ENCODE measurements at regions not wholly inside any gene's neighbourhood (a gene's known extent, or its start where the extent isn't known, plus 50 kb on each side); places are given as distances from the start of the nearest gene placed in this dataset.

- DNase-seq = no peak
- H3K9me3 ChIP-seq = no peaks in the 10 kb centered on the region
- H3K27ac ChIP-seq = no peak overlapping the region
- TF ChIP-seq, protein P1, sequence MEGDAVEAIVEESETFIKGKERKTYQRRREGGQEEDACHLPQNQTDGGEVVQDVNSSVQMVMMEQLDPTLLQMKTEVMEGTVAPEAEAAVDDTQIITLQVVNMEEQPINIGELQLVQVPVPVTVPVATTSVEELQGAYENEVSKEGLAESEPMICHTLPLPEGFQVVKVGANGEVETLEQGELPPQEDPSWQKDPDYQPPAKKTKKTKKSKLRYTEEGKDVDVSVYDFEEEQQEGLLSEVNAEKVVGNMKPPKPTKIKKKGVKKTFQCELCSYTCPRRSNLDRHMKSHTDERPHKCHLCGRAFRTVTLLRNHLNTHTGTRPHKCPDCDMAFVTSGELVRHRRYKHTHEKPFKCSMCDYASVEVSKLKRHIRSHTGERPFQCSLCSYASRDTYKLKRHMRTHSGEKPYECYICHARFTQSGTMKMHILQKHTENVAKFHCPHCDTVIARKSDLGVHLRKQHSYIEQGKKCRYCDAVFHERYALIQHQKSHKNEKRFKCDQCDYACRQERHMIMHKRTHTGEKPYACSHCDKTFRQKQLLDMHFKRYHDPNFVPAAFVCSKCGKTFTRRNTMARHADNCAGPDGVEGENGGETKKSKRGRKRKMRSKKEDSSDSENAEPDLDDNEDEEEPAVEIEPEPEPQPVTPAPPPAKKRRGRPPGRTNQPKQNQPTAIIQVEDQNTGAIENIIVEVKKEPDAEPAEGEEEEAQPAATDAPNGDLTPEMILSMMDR (IDR thresholded peaks at IDR 0.05) = no peak
- H3K4me3 ChIP-seq = no peak overlapping the region
- H3K36me3 ChIP-seq = no peaks in the 10 kb centered on the region
- no peaks in the 10 kb centered on the region for H3K4me1 ChIP-seq
- intact Hi-C loops (cut with DNase I) = no loop called here
- H3K27me3 ChIP-seq = no peaks in the 10 kb centered on the region
- H3K9ac ChIP-seq (ENCODE audit: low read depth in 2 of 2, low read length in 2 of 2) = no peak overlapping the region
Measured at GRCh38 chr18:27861539-27861938, 315.4 kb downstream of the CDH2 start.

DNA sequence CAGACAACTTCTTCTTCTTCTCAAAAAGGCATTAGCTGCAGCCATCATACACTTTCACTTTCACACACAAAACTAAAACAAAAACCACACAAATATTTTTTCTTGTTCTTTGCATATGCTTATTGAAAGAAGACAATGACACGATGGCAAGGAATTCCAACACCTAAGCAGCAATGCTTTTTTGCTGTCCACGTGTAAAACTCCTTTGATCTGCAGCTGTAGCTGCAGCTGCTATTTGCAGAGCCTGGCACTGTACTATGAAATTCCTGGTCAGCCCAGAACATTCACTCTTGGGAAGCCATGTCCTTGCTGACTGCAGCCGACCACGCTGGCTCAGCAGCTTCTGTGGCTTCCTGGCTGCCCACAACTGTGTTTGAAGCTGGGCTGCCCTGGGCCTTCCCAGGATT, 316.2 kb downstream of the CDH2 start:
- Histone ChIP-seq H3K27ac (no peak overlapping the region), H3K4me3 (no peak overlapping the region), H3K36me3 (no peaks in the 10 kb centered on the region), H3K9me3 (no peaks in the 10 kb centered on the region), H3K9ac (ENCODE audit: low read depth in 2 of 2, low read length in 2 of 2) (no peak overlapping the region), H3K27me3 (no peaks in the 10 kb centered on the region), H3K4me1 (no peaks in the 10 kb centered on the region)
- intact Hi-C loops (cut with DNase I) = no loop called here
- TF ChIP-seq, protein P1 (IDR thresholded peaks at IDR 0.05) = no peak
- DNase-seq = no peak

DNA sequence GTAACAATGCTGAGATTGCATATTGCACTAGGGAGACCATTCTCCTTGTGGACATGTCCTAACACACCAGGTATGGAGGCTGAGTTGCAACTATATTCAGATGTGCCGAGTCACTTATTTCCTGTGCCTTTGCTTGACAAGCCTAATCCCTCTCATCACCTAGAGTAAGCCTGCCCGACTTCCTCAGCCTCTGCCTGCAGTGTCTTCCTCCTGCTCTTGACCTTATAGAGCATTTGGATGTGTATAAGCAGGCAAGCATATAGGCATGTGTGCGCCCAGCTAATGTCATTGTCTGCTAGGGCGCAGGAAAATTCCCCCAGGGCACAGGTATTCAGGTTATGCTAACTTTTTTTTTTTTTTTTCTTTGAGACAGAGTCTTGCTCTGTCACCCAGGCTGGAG, 316.9 kb downstream of the CDH2 start:
- Histone ChIP-seq H3K27me3 (no peaks in the 10 kb centered on the region), H3K4me1 (no peaks in the 10 kb centered on the region), H3K27ac (no peak overlapping the region), H3K4me3 (no peak overlapping the region), H3K9me3 (no peaks in the 10 kb centered on the region), H3K36me3 (no peaks in the 10 kb centered on the region), H3K9ac (ENCODE audit: low read depth in 2 of 2, low read length in 2 of 2) (no peak overlapping the region)
- DNase-seq = no peak
- intact Hi-C loops (cut with DNase I) = no loop called here
- TF ChIP-seq, protein P1 (IDR thresholded peaks at IDR 0.05) = no peak

DNA sequence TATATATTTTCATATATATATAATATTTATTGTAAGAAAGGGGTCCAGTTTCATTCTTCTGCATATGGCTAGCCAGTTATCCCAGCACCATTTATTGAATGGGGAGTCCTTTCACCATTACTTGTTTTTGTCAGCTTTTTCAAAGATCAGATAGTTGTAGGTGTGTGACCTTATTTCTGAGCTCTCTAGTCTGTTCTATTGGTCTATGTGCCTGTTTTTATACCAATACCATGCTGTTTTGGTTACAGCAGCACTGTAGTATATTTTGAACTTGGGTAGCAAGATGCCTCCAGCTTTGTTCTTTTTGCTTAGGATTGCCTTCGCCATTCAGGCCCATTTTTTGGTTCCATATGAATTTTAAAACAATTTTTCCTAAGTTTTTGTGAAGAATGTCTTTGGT, 320.1 kb downstream of the CDH2 start:
- TF ChIP-seq, protein P1 (IDR thresholded peaks at IDR 0.05) = no peak
- H3K27ac ChIP-seq = no peak overlapping the region
- DNase-seq = no peak
- no peak overlapping the region for H3K9ac ChIP-seq (ENCODE audit: low read depth in 2 of 2, low read length in 2 of 2)
- no peak overlapping the region for H3K4me3 ChIP-seq
- no peaks in the 10 kb centered on the region for H3K4me1 ChIP-seq
- intact Hi-C loops (cut with DNase I) = no loop called here
- no peaks in the 10 kb centered on the region for H3K27me3 ChIP-seq
- no peaks in the 10 kb centered on the region for H3K36me3 ChIP-seq
- H3K9me3 ChIP-seq = no peaks in the 10 kb centered on the region

- intact Hi-C loops (cut with DNase I) = no loop called here
- Histone ChIP-seq H3K27me3 (no peaks in the 10 kb centered on the region), H3K4me3 (no peak overlapping the region), H3K36me3 (no peaks in the 10 kb centered on the region), H3K9ac (ENCODE audit: low read depth in 2 of 2, low read length in 2 of 2) (no peak overlapping the region), H3K9me3 (no peaks in the 10 kb centered on the region), H3K4me1 (no peaks in the 10 kb centered on the region), H3K27ac (no peak overlapping the region)
- DNase-seq = no peak
- TF ChIP-seq, protein P1 (IDR thresholded peaks at IDR 0.05) = no peak
Measured at GRCh38 chr18:27855486-27855885, 321.4 kb downstream of the CDH2 start.

- no peaks in the 10 kb centered on the region for H3K36me3 ChIP-seq
- no peaks in the 10 kb centered on the region for H3K9me3 ChIP-seq
- no peak overlapping the region for H3K9ac ChIP-seq (ENCODE audit: low read depth in 2 of 2, low read length in 2 of 2)
- intact Hi-C loops (cut with DNase I) = no loop called here
- no peaks in the 10 kb centered on the region for H3K27me3 ChIP-seq
- TF ChIP-seq, protein P1 (IDR thresholded peaks at IDR 0.05) = no peak
- no peak overlapping the region for H3K4me3 ChIP-seq
- H3K4me1 ChIP-seq = no peaks in the 10 kb centered on the region
- H3K27ac ChIP-seq = no peak overlapping the region
- DNase-seq = no peak
Measured at GRCh38 chr18:27854631-27855030, 322.3 kb downstream of the CDH2 start.
